Right atrium auricular region (tissue), 2 donors: ENCODE measurements at regions not wholly inside any gene's neighbourhood (a gene's known extent, or its start where the extent isn't known, plus 50 kb on each side); places are given as distances from the start of the nearest gene placed in this dataset.

ENCODE experiments used
- DNase-seq: peaks from one replicate; pipeline ENCODE4 v3.0.0-alpha.2; 2019; ENCODE audit warnings: low spot score
- H3K27ac ChIP-seq, 2 donors: fragments of 200-600 bp; sonication (generic); 1 replicate in 1 of 2; 2 replicates in 1 of 2; pipeline ENCODE4 v1.5.1; 2016 to 2019
- H3K27me3 ChIP-seq, 2 donors: fragments of 200-600 bp; sonication (generic); one replicate each; pipeline versions ENCODE4 v1.5.1 to v1.6.0; 2017 to 2019
- H3K36me3 ChIP-seq: fragments of 200-600 bp; sonication (generic); one replicate; pipeline ENCODE4 v1.5.1; 2016
- H3K4me1 ChIP-seq, 2 donors: fragments of 200-600 bp; sonication (generic); one replicate each; pipeline versions ENCODE4 v1.5.1 to v1.6.0; 2017 to 2019
- H3K4me3 ChIP-seq, 2 donors: fragments of 200-600 bp; sonication (generic); 1 replicate in 1 of 2; 2 replicates in 1 of 2; pipeline ENCODE4 v1.5.1; 2017 to 2019; ENCODE audit warnings: mild to moderate bottlenecking in 1 of 2, moderate library complexity in 1 of 2
- H3K9me3 ChIP-seq, 2 donors: fragments of 200-600 bp; sonication (generic); one replicate each; pipeline ENCODE4 v1.5.1; 2019
- TF ChIP-seq, protein P1 (sequence below), 2 donors: fragments of 200-600 bp; sonication (generic); IDR thresholded peaks; one replicate each; pipeline ENCODE4 v1.5.1; 2019; ENCODE audit warnings: antibody characterized with exemption in 2 of 2

- Histone ChIP-seq H3K27ac (no peak overlapping the region), H3K4me1 (no peaks in the 10 kb centered on the region), H3K4me3 (no peak overlapping the region), H3K9me3 (no peaks in the 10 kb centered on the region), H3K36me3 (no peaks in the 10 kb centered on the region), H3K27me3 (no peaks in the 10 kb centered on the region)
- TF ChIP-seq, protein P1, sequence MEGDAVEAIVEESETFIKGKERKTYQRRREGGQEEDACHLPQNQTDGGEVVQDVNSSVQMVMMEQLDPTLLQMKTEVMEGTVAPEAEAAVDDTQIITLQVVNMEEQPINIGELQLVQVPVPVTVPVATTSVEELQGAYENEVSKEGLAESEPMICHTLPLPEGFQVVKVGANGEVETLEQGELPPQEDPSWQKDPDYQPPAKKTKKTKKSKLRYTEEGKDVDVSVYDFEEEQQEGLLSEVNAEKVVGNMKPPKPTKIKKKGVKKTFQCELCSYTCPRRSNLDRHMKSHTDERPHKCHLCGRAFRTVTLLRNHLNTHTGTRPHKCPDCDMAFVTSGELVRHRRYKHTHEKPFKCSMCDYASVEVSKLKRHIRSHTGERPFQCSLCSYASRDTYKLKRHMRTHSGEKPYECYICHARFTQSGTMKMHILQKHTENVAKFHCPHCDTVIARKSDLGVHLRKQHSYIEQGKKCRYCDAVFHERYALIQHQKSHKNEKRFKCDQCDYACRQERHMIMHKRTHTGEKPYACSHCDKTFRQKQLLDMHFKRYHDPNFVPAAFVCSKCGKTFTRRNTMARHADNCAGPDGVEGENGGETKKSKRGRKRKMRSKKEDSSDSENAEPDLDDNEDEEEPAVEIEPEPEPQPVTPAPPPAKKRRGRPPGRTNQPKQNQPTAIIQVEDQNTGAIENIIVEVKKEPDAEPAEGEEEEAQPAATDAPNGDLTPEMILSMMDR (IDR thresholded peaks at IDR 0.05), result no peak
- DNase-seq, result no peak
Observed at GRCh38 chrX:8084006-8084405, 87.1 kb downstream of the VCX2 start.

DNA sequence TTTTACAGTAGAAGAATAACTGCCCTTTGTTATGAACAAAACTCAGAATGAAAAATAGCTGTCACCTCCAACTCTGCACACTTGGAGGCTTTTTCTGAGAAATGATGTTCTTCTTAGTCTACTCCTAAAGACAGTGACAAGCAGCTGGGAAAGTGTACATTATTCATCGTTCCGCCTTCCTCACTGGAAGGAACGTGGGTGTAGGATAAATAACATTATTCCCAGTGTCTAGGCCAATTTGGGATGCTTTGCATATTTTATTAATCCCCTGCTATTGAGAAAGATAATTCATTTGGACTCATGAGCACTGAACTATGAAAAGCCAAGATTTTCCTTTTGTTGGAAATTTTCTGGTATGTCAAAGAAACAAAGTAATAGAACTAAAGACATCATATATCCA lies 87.8 kb downstream of the VCX2 start:
- TF ChIP-seq, protein P1 (IDR thresholded peaks at IDR 0.05), result no peak
- no peak overlapping the region for H3K27ac ChIP-seq

DNA sequence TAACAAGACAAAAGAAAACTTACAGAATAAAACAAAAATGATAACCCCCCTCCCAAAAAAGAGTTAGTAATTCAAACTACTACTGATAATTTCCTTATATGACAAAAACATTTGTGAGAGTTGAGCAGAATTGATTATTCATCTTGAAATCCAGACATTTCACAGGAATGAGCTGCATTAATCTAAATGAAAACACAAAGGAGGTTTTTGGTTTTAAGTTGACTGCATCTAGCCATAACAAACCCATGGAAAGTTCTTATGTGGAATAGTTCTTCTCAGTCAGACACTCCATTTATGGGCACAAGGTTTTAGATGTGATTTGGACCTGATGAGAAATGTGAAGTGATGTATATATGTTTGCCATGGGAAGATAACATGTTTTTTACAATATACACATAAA lies 95.4 kb downstream of the VCX2 start:
- DNase-seq, result no peak
- Histone ChIP-seq H3K4me3 (no peak overlapping the region), H3K27me3 (no peaks in the 10 kb centered on the region), H3K4me1 (no peaks in the 10 kb centered on the region), H3K36me3 (no peaks in the 10 kb centered on the region), H3K27ac (no peak overlapping the region), H3K9me3 (no peaks in the 10 kb centered on the region)
- TF ChIP-seq, protein P1 (IDR thresholded peaks at IDR 0.05), result no peak

More for the DNA sequence above, 87.8 kb downstream of the VCX2 start:
- Histone ChIP-seq H3K4me3 (no peak overlapping the region), H3K4me1 (no peaks in the 10 kb centered on the region), H3K27me3 (no peaks in the 10 kb centered on the region), H3K36me3 (no peaks in the 10 kb centered on the region), H3K9me3 (no peaks in the 10 kb centered on the region)
- no peak for DNase-seq

- Histone ChIP-seq H3K9me3 (no peaks in the 10 kb centered on the region), H3K4me3 (no peak overlapping the region), H3K27ac (no peak overlapping the region), H3K36me3 (no peaks in the 10 kb centered on the region), H3K4me1 (peaks cover 0 to 5% of the 10 kb centered on the region in 2 donors), H3K27me3 (no peaks in the 10 kb centered on the region)
- TF ChIP-seq, protein P1 (IDR thresholded peaks at IDR 0.05), result no peak
- DNase-seq, result no peak
Observed at GRCh38 chrX:8067754-8068462, 103.2 kb downstream of the VCX2 start.

GRCh38 chrX:8052909-8053308 lies 118.2 kb downstream of the VCX2 start:
- no peaks in the 10 kb centered on the region for H3K36me3 ChIP-seq
- H3K27ac ChIP-seq, result peak overlapping the region in 1 of 2 donors; percentile 66
- H3K27me3 ChIP-seq, result no peaks in the 10 kb centered on the region
- DNase-seq, result no peak
- peaks cover 0 to 7% of the 10 kb centered on the region in 2 donors for H3K4me1 ChIP-seq
- H3K4me3 ChIP-seq, result no peak overlapping the region
- TF ChIP-seq, protein P1 (IDR thresholded peaks at IDR 0.05), result no peak
- no peaks in the 10 kb centered on the region for H3K9me3 ChIP-seq

DNA sequence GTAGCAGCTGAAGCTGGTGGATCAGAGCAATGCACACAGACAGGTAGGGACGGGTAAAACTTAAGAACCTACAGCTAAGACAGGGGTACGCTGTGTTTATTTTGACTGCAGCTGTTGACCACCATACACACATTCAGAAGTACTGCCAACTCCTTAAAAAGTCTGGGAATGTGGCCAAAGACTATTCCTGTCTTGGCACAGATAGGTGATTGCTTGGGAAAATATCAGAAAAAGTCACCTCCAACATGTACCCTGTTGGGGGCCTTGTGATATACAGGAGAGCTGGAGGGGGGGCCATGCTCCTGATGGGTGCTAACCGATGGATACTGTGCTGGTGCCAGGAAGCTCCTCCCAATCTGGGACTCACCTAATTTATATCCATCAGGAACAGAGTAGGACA lies 121.2 kb downstream of the VCX2 start:
- no peak for DNase-seq

More for the DNA sequence above, 121.2 kb downstream of the VCX2 start:
- Histone ChIP-seq H3K27me3 (no peaks in the 10 kb centered on the region), H3K4me1 (peaks cover 0 to 7% of the 10 kb centered on the region in 2 donors), H3K4me3 (no peak overlapping the region), H3K9me3 (no peaks in the 10 kb centered on the region), H3K36me3 (no peaks in the 10 kb centered on the region), H3K27ac (peak overlapping the region in 1 of 2 donors; percentile 39)
- TF ChIP-seq, protein P1 (IDR thresholded peaks at IDR 0.05), result no peak
